Stimulated activated CD8-positive, alpha-beta memory T cell treated with anti-CD3 and anti-CD28 coated beads, Interleukin-4, amount 100 ng/mL, for 1 hour (primary cell): ENCODE measurements at regions not wholly inside any gene's neighbourhood (a gene's known extent, or its start where the extent isn't known, plus 50 kb on each side); places are given as distances from the start of the nearest gene placed in this dataset.
"Not testable (repeated sequence)": the region's sequence is repeated elsewhere in the genome, so short reads cannot be mapped to it uniquely, and the experiment has no call there.

ENCODE experiments used
- DNase-seq, 2 donors: peaks; one replicate each; pipeline ENCODE4 v3.0.0-alpha.2; 2020; ENCODE audit warnings: low read depth in 2 of 2, low spot score in 1 of 2

- DNase-seq = not testable (repeated sequence)
These were observed 972.9 kb downstream of the GALC start for GRCh38 chr14:87020106-87020505.

GRCh38 chr14:87018294-87018693 lies 974.7 kb downstream of the GALC start:
- DNase-seq = no peak

- DNase-seq = no peak
These were observed 975.6 kb downstream of the GALC start for GRCh38 chr14:87017335-87017734.

GRCh38 chr14:87014856-87015255 lies 978.1 kb downstream of the GALC start:
- no peak for DNase-seq

GRCh38 chr14:87013583-87013982 lies 979.4 kb downstream of the GALC start:
- no peak for DNase-seq

GRCh38 chr14:87008965-87009364 lies 984.0 kb downstream of the GALC start:
- DNase-seq = no peak

GRCh38 chr14:87005280-87005679 lies 987.7 kb downstream of the GALC start:
- no peak for DNase-seq

- DNase-seq = no peak
These were observed 990.2 kb downstream of the GALC start for GRCh38 chr14:87002776-87003175.

- DNase-seq = no peak
These were observed 991.6 kb downstream of the GALC start for GRCh38 chr14:87001333-87001732.

GRCh38 chr14:87000081-87000480 lies 992.9 kb downstream of the GALC start:
- no peak for DNase-seq

- no peak for DNase-seq
These were observed 993.9 kb downstream of the GALC start for GRCh38 chr14:86999036-86999435.

GRCh38 chr14:86997271-86997670 lies 995.7 kb downstream of the GALC start:
- no peak for DNase-seq

- no peak for DNase-seq
These were observed 1002.6 kb downstream of the GALC start for GRCh38 chr14:86990396-86990795.

GRCh38 chr14:86989285-86989684 lies 1003.7 kb downstream of the GALC start:
- DNase-seq = no peak

GRCh38 chr14:86987966-86988365 lies 1005.0 kb downstream of the GALC start:
- no peak for DNase-seq

GRCh38 chr14:86973177-86973576 lies 1019.8 kb downstream of the GALC start:
- DNase-seq = no peak

GRCh38 chr14:86971292-86971691 lies 1021.7 kb downstream of the GALC start:
- DNase-seq = no peak

- no peak for DNase-seq
These were observed 1031.8 kb downstream of the GALC start for GRCh38 chr14:86961106-86961716.

- DNase-seq = no peak
These were observed 1037.1 kb downstream of the GALC start for GRCh38 chr14:86955771-86956354.

GRCh38 chr14:86954623-86955022 lies 1038.4 kb downstream of the GALC start:
- no peak for DNase-seq

GRCh38 chr14:86946446-86946845 lies 1046.5 kb downstream of the GALC start:
- DNase-seq = no peak

GRCh38 chr14:86944434-86944833 lies 1048.5 kb downstream of the GALC start:
- DNase-seq = no peak
